HL-60 (cell line): ENCODE measurements at regions not wholly inside any gene's neighbourhood (a gene's known extent, or its start where the extent isn't known, plus 50 kb on each side); places are given as distances from the start of the nearest gene placed in this dataset.

Experiments
- DNase-seq, 2 experiments: peaks; one replicate each; pipeline ENCODE4 v3.0.0-alpha.2; 2010 to 2020; ENCODE audit warnings: low read depth in 1 of 2, low spot score in 1 of 2
- H3K27ac ChIP-seq: fragments of 250-450 bp; sonication (Bioruptor Pico); replicated peaks from 2 replicates; pipeline ENCODE4 v1.5.1; 2020; ENCODE audit warnings: mild to moderate bottlenecking, moderate library complexity
- H3K27me3 ChIP-seq: fragments of 250-450 bp; sonication (Bioruptor Pico); 2 replicates; pipeline ENCODE4 v1.5.1; 2021; ENCODE audit warnings: mild to moderate bottlenecking, moderate library complexity; ENCODE audit not compliant: insufficient read depth, poor library complexity, severe bottlenecking
- H3K4me3 ChIP-seq: replicated peaks from 2 replicates; pipeline ENCODE4 v1.5.1; 2011; ENCODE audit warnings: mild to moderate bottlenecking, control low read depth, low read length; ENCODE audit not compliant: insufficient read depth
- GABPA ChIP-seq: IDR thresholded peaks from 2 replicates; pipeline ENCODE4 v1.6.1; 2012; ENCODE audit warnings: low read depth
- POLR2AphosphoS5 ChIP-seq: IDR thresholded peaks from 2 replicates; pipeline ENCODE4 v1.6.1; 2012; ENCODE audit warnings: low read depth
- SPI1 ChIP-seq: IDR thresholded peaks from 2 replicates; pipeline ENCODE4 v1.6.1; 2012; ENCODE audit warnings: low read depth, mild to moderate bottlenecking, borderline replicate concordance
- TF ChIP-seq, protein P1 (sequence below): IDR thresholded peaks from 2 replicates; pipeline ENCODE4 v1.6.1; 2012; ENCODE audit warnings: low read depth; ENCODE audit not compliant: insufficient replicate concordance
- TF ChIP-seq, protein P2 (sequence below): IDR thresholded peaks from one replicate; pipeline ENCODE4 v1.5.1; 2011; ENCODE audit warnings: low read length, control low read depth, inconsistent platforms; ENCODE audit not compliant: insufficient read depth

DNA sequence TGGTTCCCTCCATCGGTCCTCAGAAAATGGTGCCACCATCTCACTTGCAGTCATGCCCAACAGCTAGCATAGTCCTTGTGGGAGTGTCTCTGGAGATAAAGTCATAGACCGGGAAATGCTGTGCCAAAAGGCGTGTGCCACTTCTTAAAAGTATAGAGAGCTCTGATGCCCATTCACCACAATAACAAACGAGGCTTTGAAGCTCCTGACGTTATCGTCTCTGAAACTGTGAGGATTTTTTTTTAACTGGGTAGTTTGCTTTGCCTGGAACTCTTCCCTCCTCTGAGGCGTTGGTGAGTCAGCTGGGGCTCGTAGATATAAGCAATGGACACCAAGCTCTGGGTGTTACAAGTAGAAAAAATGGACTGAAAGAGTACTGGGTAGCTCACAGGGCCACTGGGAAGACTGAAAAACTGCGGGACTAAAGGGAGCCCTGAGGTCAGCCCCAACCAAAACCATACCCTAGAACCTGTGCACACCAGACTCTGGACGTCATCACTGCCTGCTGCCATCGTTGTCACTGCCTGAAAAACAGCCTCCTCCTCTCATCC, 89.4 kb upstream of the TRIM2 start:
- TF ChIP-seq SPI1 (no peak), GABPA (no peak), POLR2AphosphoS5 (no peak)
- TF ChIP-seq, protein P1, sequence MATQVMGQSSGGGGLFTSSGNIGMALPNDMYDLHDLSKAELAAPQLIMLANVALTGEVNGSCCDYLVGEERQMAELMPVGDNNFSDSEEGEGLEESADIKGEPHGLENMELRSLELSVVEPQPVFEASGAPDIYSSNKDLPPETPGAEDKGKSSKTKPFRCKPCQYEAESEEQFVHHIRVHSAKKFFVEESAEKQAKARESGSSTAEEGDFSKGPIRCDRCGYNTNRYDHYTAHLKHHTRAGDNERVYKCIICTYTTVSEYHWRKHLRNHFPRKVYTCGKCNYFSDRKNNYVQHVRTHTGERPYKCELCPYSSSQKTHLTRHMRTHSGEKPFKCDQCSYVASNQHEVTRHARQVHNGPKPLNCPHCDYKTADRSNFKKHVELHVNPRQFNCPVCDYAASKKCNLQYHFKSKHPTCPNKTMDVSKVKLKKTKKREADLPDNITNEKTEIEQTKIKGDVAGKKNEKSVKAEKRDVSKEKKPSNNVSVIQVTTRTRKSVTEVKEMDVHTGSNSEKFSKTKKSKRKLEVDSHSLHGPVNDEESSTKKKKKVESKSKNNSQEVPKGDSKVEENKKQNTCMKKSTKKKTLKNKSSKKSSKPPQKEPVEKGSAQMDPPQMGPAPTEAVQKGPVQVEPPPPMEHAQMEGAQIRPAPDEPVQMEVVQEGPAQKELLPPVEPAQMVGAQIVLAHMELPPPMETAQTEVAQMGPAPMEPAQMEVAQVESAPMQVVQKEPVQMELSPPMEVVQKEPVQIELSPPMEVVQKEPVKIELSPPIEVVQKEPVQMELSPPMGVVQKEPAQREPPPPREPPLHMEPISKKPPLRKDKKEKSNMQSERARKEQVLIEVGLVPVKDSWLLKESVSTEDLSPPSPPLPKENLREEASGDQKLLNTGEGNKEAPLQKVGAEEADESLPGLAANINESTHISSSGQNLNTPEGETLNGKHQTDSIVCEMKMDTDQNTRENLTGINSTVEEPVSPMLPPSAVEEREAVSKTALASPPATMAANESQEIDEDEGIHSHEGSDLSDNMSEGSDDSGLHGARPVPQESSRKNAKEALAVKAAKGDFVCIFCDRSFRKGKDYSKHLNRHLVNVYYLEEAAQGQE, result no peak
- TF ChIP-seq, protein P2, sequence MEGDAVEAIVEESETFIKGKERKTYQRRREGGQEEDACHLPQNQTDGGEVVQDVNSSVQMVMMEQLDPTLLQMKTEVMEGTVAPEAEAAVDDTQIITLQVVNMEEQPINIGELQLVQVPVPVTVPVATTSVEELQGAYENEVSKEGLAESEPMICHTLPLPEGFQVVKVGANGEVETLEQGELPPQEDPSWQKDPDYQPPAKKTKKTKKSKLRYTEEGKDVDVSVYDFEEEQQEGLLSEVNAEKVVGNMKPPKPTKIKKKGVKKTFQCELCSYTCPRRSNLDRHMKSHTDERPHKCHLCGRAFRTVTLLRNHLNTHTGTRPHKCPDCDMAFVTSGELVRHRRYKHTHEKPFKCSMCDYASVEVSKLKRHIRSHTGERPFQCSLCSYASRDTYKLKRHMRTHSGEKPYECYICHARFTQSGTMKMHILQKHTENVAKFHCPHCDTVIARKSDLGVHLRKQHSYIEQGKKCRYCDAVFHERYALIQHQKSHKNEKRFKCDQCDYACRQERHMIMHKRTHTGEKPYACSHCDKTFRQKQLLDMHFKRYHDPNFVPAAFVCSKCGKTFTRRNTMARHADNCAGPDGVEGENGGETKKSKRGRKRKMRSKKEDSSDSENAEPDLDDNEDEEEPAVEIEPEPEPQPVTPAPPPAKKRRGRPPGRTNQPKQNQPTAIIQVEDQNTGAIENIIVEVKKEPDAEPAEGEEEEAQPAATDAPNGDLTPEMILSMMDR, result no peak
- no peaks in the 10 kb centered on the region for H3K27me3 ChIP-seq
- no peak for DNase-seq
- H3K4me3 ChIP-seq, result no peak overlapping the region
- H3K27ac ChIP-seq, result no peak overlapping the region; the same call in 1 of the 2 replicates

DNA sequence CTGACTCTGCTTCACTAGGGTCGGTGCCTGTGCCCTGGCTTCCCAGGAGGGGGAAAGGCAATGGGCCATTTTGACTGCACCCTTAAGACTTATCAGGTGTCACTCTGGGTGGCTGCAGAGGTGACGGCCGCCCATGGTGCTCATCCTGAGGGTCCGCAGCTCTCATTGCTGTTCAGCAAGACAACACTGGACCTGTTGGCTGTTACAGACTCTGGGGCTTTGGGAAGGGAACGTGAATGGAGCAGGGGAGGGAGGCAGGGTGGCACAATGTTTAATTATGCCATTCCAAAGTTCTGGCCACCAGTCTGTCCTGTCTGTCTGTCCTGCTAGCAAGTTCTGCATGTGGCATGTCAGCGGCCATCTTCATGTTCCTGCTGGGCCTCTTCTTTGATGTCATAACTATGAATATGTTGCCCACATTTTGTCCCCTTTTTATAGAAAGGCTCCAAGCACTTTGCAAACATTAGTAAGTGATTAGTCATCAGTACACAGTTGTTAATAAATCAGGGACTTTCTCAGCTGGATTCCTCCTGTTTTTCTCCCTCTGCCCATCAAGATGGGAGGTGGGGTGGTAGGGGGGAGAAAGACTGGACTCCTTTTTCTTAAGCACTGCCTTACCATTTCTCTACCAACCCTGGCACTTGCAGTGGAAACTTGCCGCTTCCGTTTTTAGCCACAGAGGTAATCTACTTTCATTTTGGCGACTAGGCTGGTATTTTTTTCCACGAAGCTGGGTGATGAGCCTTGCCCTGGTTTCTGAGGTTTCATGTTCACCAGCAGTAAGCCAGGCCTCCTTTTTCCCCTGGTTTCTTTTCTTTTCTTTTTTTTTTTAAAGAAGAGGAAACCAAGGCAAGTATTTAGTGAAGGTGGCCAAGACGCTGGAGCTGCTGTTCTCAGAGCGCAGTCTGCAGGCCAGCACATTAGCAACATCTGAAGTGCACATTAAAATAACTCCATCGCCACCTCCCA, 88.6 kb upstream of the TRIM2 start:
- TF ChIP-seq SPI1 (peak; percentile 75; the same call in 1 of the 2 replicates), POLR2AphosphoS5 (no peak)
- DNase-seq, result peak; percentile 15 to 64
- Histone ChIP-seq H3K27ac (peak overlapping the region; percentile 44), H3K4me3 (peak overlapping the region; percentile 24; the same call in 1 of the 2 replicates), H3K27me3 (no peaks in the 10 kb centered on the region)

DNA sequence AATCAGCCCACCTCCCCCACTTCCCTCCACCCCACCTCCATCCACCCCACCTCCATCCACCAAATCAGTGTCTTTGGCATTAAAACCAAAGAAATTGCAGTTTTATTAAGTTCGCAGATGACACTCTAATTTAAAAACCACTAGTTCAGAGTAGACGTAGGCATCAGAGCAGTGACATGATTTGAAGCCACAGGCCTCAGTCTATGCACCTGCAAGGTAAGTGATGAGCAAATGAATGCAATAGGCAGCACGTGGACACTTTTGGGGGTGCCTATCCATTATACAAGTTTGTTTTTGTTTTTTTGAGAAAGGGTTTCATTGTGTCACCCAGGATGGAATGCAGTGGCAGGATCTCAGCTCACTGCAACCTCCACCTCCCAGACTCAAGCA, 88.0 kb upstream of the TRIM2 start:
- TF ChIP-seq, protein P1, result no peak
- TF ChIP-seq SPI1 (no peak), POLR2AphosphoS5 (no peak), GABPA (no peak)
- TF ChIP-seq, protein P2, result no peak
- no peak for DNase-seq
- Histone ChIP-seq H3K4me3 (peak overlapping the region; percentile 24; the same call in 1 of the 2 replicates), H3K27me3 (no peaks in the 10 kb centered on the region), H3K27ac (no peak overlapping the region)

DNA sequence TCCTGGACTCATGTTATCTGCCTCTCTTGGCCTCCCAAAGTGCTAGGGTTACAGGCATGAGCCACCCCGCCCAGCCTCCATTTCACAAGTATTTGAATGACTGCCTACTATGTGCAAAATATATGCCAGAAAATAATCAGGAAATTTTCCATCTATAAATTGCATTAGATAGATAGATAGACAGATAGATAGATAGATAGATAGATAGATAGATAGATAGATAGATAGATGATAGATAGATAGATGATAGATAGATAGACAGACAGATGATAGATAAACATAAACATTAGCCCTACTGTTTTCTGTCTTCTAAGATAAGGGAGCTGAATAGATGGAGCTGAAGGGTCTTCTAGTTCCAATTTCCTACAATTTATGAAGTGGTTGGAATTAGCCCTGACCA, 87.4 kb upstream of the TRIM2 start:
- DNase-seq, result no peak
- no peak overlapping the region for H3K4me3 ChIP-seq
- H3K27ac ChIP-seq, result no peak overlapping the region
- no peaks in the 10 kb centered on the region for H3K27me3 ChIP-seq
- TF ChIP-seq GABPA, result no peak
